Left cardiac atrium (tissue), 4 donors: ENCODE measurements at regions not wholly inside any gene's neighbourhood (a gene's known extent, or its start where the extent isn't known, plus 50 kb on each side); places are given as distances from the start of the nearest gene placed in this dataset.

ENCODE experiments used
- ATAC-seq, 2 donors: fragments of 200-7000 bp; cut with Tn5 transposase; one replicate each; pipeline ENCODE4 v1.9.1; 2020; ENCODE audit warnings: mild to moderate bottlenecking in 2 of 2, moderate library complexity in 2 of 2
- DNase-seq: peaks from one replicate; pipeline ENCODE4 v3.0.0-alpha.2; 2020
- intact Hi-C, 2 donors: fragments of 100-400 bp; cut with DNase I; formaldehyde crosslinking; loops; one replicate each; pipeline versions ENCODE4 v1.14.1 to v1.15.1; 2022 to 2023
- donor health status: DM: no; HTN: yes; CAD: no.
- donor health status: DM: no; HTN: yes; CAD: no; lungs with severe emphysema.
- donor health status: DM: yes; HTN: yes; CAD: no.
- donor health status: Dilated cardiomyopathy.

GRCh38 chr12:19065223-19065622 is 64.3 kb upstream of the PLEKHA5 start:
- intact Hi-C loops, result no loop called here
- no peak for ATAC-seq
- DNase-seq, result no peak

DNA sequence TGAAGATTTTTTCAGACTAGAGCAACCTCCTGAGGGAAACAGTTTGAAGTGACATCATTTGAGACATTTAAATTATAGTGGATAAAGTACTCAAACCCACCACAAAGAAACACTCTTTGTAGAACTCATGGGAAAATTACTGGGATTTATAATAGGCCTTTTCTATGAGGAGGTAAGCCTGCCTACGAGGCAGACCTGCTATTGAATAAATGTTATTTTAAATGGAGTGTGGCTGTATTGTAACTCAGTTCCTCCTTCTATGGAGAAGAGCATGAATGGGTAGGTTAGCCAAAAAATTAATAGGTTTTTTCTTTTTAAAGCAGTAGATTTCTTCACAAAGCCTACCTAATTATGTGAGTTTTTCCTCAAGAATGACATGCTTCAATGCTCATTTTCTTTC is 63.7 kb upstream of the PLEKHA5 start:
- intact Hi-C loops, result no loop called here
- ATAC-seq (no peak), DNase-seq (no peak)

- ATAC-seq, result no peak
- DNase-seq, result no peak
- intact Hi-C loops, result no loop called here
Observed at GRCh38 chr12:19066475-19067001, 63.0 kb upstream of the PLEKHA5 start.

- no peak for ATAC-seq
- DNase-seq, result no peak
- intact Hi-C loops, result no loop called here
Observed at GRCh38 chr12:19068137-19068536, 61.4 kb upstream of the PLEKHA5 start.

GRCh38 chr12:19070341-19070740 is 59.2 kb upstream of the PLEKHA5 start:
- DNase-seq (no peak), ATAC-seq (no peak)
- intact Hi-C loops, result no loop called here

DNA sequence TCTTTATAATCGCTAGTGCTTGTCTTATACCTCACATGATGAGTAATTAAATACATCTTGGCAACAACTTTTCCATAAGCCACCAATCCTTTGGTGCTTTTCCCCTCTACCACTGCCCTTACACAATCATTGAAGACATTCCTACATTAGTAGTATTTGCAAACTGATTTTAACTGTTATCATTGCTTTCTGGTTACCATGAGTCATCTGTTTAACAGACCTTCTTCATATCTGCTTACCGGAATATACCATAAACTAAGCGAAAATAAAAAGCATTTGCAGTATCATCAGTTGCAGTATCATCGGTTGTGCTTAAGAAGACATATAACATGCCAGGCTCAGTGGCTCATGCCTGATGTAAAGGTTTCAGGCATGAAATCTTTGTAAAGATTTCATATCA is 54.8 kb upstream of the PLEKHA5 start:
- intact Hi-C loops, result no loop called here
- DNase-seq, result no peak
- no peak for ATAC-seq

DNA sequence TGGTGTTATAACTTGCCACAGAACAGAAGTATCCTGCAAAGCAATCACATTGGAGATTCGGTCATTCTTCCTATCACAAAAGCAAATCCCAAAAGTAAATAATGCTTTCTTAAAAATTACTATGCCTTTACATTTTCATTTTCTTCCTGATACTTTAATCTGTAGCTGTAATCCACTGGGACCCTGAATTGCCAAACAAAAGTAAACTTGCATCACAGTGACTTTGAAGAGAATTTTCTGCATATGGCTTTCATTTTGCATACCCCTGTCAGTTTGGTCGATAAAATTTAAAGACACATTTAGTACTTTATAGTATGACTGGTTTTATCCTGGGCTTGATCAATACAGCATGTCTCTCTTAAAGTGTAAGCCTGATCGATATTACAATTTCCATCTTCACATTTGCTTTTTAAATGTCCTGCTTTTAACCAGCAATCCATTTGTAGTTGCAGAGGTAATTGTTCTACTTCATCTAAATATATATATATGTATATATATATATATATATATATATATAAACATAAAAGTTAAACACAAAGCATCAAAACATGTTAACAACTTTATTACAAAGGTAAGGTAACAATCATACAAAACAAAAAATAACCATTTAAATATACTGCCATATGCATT is 53.7 kb upstream of the PLEKHA5 start:
- no peak for ATAC-seq
- no peak for DNase-seq
- intact Hi-C loops, result no loop called here
